ENCODE measurements at regions not wholly inside any gene's neighbourhood (a gene's known extent, or its start where the extent isn't known, plus 50 kb on each side); places are given as distances from the start of the nearest gene placed in this dataset.

DNA sequence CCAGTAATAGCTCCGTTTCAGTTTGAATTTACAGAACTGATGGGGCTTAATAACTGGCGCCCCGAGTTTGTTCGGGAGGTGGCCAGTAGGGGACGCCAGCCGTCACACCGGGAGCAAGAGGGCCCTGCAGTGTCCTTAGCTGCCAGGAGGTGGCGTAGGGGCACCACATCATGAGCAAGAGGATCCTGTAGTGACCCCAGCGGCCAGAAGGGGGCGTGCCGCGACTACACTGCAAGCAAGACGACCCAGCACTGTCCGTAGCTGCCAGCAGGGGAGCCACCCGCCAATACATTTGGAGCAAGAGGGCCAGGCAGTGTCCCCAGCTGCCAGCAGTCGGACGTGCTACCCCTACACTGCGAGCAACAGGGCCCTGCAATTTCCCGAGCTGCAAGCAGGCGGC lies 663.7 kb upstream of the B3GAT1 start:
- Histone ChIP-seq H3K4me3 (ENCODE audit: low read depth, low read length, poor library complexity, severe bottlenecking) (no peak overlapping the region), H3K79me2 (ENCODE audit: insufficient read depth, low read length) (no peaks in the 10 kb centered on the region), H3F3A (ENCODE audit: insufficient read depth, low read length) (no peaks in the 10 kb centered on the region), H3K9me3 (ENCODE audit: low read length) (no peaks in the 10 kb centered on the region), H3K36me3 (ENCODE audit: insufficient read depth, low read length) (no peaks in the 10 kb centered on the region), H3K9me2 (ENCODE audit: low read depth, low read length) (no peaks in the 10 kb centered on the region), H4K20me1 (ENCODE audit: insufficient read depth, low read length) (no peaks in the 10 kb centered on the region), H3K4me1 (ENCODE audit: insufficient read depth, low read length, severe bottlenecking) (no peaks in the 10 kb centered on the region), H3K9ac (ENCODE audit: low read length) (no peak overlapping the region), H3K4me2 (ENCODE audit: low read length) (no peak overlapping the region), H2AFZ (ENCODE audit: low read length) (no peak overlapping the region), H3K27ac (ENCODE audit: low read depth, low read length, poor library complexity, severe bottlenecking) (no peak overlapping the region), H3K27me3 (ENCODE audit: insufficient read depth, low read length) (no peaks in the 10 kb centered on the region)
- TF ChIP-seq, protein P1, sequence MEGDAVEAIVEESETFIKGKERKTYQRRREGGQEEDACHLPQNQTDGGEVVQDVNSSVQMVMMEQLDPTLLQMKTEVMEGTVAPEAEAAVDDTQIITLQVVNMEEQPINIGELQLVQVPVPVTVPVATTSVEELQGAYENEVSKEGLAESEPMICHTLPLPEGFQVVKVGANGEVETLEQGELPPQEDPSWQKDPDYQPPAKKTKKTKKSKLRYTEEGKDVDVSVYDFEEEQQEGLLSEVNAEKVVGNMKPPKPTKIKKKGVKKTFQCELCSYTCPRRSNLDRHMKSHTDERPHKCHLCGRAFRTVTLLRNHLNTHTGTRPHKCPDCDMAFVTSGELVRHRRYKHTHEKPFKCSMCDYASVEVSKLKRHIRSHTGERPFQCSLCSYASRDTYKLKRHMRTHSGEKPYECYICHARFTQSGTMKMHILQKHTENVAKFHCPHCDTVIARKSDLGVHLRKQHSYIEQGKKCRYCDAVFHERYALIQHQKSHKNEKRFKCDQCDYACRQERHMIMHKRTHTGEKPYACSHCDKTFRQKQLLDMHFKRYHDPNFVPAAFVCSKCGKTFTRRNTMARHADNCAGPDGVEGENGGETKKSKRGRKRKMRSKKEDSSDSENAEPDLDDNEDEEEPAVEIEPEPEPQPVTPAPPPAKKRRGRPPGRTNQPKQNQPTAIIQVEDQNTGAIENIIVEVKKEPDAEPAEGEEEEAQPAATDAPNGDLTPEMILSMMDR (IDR thresholded peaks at IDR 0.05; ENCODE audit: low read length), result peak; percentile 76
- no peak for TF ChIP-seq EZH2 (IDR thresholded peaks at IDR 0.05; ENCODE audit: borderline replicate concordance, low read length)

DNA sequence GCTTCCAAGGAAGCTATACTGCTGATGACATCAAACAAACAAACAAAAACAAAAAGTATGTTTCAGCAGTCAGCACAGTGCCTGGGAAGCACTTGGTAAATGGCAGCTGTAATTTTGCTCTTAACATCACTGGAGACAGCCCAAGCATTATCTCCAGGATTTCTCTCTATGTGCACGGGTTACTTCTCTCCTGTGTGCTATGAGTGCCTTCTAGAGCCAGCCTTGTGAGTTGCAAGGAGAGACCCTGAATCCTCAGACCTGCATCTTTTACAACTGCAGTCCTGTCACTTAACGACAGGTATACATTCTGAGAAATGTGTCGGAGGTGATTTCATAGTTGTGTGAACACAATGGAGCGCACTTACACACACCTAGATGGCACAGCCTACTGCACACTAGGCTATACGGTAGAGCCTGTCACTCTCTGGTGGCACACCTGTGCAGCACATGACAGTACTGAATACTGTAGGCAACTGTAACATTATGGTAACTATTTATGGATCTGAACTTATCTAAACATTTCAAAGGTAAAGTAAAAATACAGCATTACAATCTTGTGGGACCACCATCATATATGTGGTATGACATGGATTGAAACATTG lies 662.5 kb upstream of the B3GAT1 start:
- H3K9ac ChIP-seq (ENCODE audit: low read length), result no peak overlapping the region
- H3K4me2 ChIP-seq (ENCODE audit: low read length), result no peak overlapping the region
- H3K36me3 ChIP-seq (ENCODE audit: insufficient read depth, low read length), result no peaks in the 10 kb centered on the region
- H3K79me2 ChIP-seq (ENCODE audit: insufficient read depth, low read length), result no peaks in the 10 kb centered on the region
- H3F3A ChIP-seq (ENCODE audit: insufficient read depth, low read length), result no peaks in the 10 kb centered on the region
- no peaks in the 10 kb centered on the region for H3K9me2 ChIP-seq (ENCODE audit: low read depth, low read length)
- TF ChIP-seq, protein P1 (IDR thresholded peaks at IDR 0.05; ENCODE audit: low read length), result no peak; the same call in 1 of the 2 replicates
- TF ChIP-seq EZH2 (IDR thresholded peaks at IDR 0.05; ENCODE audit: borderline replicate concordance, low read length), result no peak
- H3K4me3 ChIP-seq (ENCODE audit: low read depth, low read length, poor library complexity, severe bottlenecking), result no peak overlapping the region
- no peak overlapping the region for H2AFZ ChIP-seq (ENCODE audit: low read length)
- no peaks in the 10 kb centered on the region for H3K27me3 ChIP-seq (ENCODE audit: insufficient read depth, low read length)
- H3K9me3 ChIP-seq (ENCODE audit: low read length), result no peaks in the 10 kb centered on the region
- no peak overlapping the region for H3K27ac ChIP-seq (ENCODE audit: low read depth, low read length, poor library complexity, severe bottlenecking)
- no peaks in the 10 kb centered on the region for H4K20me1 ChIP-seq (ENCODE audit: insufficient read depth, low read length)
- no peaks in the 10 kb centered on the region for H3K4me1 ChIP-seq (ENCODE audit: insufficient read depth, low read length, severe bottlenecking)

DNA sequence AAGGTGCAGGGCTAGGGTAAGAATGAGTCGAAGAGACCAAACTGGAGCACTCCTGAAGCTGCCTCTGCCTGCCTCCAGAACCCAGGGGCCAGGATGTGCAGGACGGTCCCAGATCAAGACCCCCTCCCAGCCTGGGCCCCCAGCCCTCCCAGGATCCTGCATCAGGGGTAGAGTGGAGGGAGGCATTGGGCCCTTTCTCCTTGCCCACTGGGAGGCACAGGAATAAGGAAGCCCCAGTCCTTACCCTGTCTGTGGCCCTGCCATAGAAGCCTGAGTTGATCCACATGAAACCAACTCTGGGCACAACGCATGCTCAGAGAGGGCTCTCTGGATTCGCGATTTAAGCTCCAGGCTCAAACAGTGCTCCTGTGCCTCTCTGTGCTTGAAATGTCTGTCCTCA lies 661.8 kb upstream of the B3GAT1 start:
- H3K79me2 ChIP-seq (ENCODE audit: insufficient read depth, low read length), result no peaks in the 10 kb centered on the region
- no peak overlapping the region for H3K4me3 ChIP-seq (ENCODE audit: low read depth, low read length, poor library complexity, severe bottlenecking)
- no peaks in the 10 kb centered on the region for H3K4me1 ChIP-seq (ENCODE audit: insufficient read depth, low read length, severe bottlenecking)
- no peak overlapping the region for H3K27ac ChIP-seq (ENCODE audit: low read depth, low read length, poor library complexity, severe bottlenecking)
- TF ChIP-seq, protein P1 (IDR thresholded peaks at IDR 0.05; ENCODE audit: low read length), result no peak
- no peak for TF ChIP-seq EZH2 (IDR thresholded peaks at IDR 0.05; ENCODE audit: borderline replicate concordance, low read length)
- H3K27me3 ChIP-seq (ENCODE audit: insufficient read depth, low read length), result no peaks in the 10 kb centered on the region
- no peak overlapping the region for H3K9ac ChIP-seq (ENCODE audit: low read length)
- no peaks in the 10 kb centered on the region for H3K36me3 ChIP-seq (ENCODE audit: insufficient read depth, low read length)
- no peaks in the 10 kb centered on the region for H3F3A ChIP-seq (ENCODE audit: insufficient read depth, low read length)
- H2AFZ ChIP-seq (ENCODE audit: low read length), result no peak overlapping the region
- no peaks in the 10 kb centered on the region for H4K20me1 ChIP-seq (ENCODE audit: insufficient read depth, low read length)
- no peaks in the 10 kb centered on the region for H3K9me3 ChIP-seq (ENCODE audit: low read length)
- no peak overlapping the region for H3K4me2 ChIP-seq (ENCODE audit: low read length)
- H3K9me2 ChIP-seq (ENCODE audit: low read depth, low read length), result no peaks in the 10 kb centered on the region

All from OCI-LY1 (cell line).